SW 1271 (cell line): ENCODE measurements at regions not wholly inside any gene's neighbourhood (a gene's known extent, or its start where the extent isn't known, plus 50 kb on each side); places are given as distances from the start of the nearest gene placed in this dataset.
"Not testable (repeated sequence)": the region's sequence is repeated elsewhere in the genome, so short reads cannot be mapped to it uniquely, and the experiment has no call there.

ENCODE experiments used
- DNase-seq, 2 experiments: peaks; one replicate each; lab custom pipeline; 2025; lab: John Stamatoyannopoulos, UW

DNA sequence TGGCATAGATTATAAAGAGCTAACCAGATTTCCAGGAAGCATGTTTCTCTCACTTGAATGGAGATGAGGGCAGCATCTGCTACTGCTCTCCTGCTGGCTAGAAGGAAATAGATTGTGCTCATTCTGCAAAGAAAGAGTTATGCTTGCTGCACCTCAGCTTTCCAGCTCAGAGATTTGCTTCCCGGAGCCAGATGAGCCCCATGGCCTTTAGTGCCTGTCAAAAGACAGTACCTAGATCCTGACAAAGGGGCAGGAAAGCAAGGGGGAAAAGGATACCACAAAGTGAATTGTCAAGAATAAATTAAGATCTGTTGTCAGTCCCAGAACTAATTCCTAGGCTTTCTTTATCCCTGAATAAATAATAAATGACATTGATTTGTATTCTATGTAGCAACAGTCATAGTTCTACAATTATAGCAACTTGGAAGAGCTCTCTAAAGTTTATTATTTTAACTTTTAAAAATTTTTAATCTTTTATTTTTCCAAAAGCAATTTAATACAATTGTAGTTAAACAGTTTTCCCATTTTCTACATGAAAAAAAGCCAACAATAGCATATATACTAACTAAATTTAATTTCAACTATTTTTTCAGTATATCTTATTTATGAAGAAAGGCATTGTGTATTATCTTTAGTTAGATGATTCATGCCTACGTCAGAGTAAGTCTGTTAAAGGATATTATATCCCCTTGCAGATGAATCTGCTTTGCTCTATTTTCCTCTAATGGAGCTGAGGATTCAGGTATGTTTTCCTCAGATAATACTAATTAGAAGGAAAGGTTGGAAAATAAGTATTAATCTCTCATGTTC, 306.1 kb upstream of the DDI1 start:
- DNase-seq: no peak

DNA sequence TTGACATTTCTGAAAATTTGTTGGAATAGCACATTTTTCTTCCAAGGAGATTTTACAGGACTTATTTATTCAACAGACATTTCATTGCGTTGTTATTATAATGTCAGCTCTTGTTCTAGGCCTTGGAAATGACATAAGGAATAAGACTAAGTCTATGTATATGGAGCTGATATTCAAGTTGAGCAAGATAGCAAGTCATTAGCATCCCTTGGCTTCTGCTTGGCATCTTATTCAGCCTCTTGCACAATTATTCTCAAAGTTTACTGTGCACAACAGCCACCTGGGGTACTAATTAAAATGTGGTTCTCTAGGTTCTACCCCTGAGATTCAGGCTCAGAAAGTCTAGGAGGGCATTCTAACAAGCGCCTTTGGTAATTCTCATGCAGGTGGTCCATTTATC, 304.8 kb upstream of the DDI1 start:
- DNase-seq: no peak

DNA sequence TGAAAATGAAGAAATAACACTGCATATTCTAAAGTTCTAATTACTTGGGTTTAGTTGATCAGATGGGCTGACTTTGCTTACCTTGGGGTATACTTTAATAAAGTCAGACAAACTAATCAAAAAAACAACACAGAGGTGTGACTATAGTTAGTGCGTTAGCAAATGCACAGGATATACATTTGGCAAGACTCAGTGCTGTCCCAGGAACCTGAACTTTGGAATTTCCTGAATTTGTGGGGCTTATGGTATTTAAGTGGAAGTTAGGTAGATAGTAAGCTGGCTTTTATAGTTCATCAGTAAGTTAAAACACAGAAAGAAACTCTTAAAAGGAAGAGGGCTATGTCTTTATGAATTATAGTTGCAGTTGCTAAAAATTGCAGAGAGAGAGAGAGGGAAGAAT, 302.6 kb upstream of the DDI1 start:
- no peak for DNase-seq

DNA sequence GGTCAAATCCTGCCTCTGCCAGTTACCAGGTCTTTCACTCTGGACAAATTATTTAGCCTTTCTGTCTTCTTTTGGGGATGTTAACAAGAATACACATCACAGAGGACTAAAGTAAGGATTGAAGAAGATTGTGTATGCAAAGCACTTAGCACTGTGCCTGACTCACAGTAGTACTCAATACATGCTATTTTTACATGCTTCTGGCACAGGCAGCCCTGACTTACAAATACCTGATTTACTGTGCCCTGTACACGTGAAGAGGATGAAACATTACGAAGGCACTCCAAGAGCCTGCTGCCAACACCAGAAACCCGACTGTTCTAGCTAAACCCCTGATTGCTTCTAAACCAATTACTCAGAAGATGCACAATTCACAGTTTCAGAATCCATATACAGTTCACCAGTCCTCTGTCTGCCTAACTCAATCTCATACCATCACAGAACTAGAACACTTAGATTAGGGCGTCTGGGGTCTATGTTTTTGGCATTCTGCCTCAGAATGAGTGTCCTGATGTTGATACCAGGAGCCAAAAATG, 300.9 kb upstream of the DDI1 start:
- DNase-seq: no peak

DNA sequence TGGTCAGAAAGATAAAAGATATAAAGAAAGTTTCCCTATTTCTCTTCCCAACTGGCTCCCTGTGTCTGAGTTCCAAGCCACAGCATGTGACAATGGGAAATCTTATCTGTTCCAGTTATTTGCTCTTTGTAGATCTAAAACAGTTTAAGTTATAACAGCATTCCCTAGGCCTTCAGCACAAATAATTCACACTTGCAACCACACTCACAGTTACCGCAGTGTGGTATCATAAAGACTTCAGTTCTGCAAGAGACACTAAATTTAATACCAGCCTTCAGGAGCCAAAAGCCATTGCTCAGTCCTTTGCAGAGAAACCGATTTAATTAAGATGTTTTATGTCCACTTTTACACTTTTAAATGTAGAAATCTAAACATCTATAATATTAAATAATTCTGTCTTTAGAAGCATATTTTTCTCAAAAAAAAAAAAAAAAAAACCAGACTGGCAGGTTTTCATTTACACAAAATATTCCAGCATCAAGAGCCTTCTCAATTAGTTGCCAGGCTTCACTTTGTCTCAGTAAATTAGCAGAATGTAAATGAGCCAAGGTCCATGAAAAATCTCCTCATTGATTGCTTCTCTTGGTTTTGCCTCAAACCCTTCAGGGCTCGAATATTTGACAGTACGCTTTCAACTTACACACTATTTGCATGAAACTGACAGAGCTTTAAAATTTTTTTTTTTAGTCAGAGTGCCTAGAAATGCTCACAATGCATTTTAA, 300.0 kb upstream of the DDI1 start:
- no peak for DNase-seq

DNA sequence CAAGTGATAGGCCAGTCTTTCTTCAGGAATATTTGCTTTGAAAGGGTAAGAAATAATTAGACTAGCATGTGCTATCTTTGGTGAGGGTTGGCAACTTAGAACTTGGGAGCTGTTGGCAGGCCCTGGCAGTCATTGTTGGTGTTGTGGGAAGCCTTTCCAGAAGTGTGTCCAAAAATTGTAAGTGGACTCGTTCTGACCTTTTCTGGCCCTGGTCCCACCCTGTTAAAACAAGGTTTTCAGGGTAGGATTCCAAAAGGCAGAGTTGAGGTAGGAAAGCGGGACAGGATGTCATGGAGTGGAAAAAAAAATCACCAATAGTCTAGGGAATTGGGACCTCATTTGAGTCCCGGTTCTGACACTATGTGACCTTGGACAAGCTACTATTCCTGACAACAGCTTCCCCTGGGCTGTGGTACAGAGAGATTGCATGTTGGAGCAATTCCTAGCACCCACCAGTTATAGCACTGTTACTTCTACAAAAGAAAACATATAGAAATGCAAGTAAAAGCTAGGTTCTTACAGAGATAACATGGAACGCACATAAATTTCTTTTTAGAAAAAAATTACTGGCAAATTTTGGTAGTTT, 299.3 kb upstream of the DDI1 start:
- DNase-seq: no peak

DNA sequence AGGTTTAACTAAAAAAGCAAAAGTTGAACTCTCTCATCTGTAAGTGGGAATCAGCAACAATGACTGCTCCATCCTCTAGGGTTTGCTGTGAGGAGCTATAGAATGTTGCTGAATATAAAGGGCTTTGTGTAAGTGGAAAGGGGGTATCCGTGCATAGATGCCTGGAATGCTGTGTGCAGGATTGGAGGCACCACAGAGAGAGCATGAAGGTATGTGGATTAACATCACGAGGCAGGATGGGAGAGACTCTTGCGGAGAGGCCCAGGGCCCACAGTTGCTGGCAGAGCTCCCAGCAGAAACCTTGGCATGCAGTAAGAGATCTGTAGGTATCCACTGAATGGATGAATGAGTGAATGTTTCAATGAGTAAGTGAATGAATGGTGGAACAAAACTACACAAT, 298.7 kb upstream of the DDI1 start:
- no peak for DNase-seq

DNA sequence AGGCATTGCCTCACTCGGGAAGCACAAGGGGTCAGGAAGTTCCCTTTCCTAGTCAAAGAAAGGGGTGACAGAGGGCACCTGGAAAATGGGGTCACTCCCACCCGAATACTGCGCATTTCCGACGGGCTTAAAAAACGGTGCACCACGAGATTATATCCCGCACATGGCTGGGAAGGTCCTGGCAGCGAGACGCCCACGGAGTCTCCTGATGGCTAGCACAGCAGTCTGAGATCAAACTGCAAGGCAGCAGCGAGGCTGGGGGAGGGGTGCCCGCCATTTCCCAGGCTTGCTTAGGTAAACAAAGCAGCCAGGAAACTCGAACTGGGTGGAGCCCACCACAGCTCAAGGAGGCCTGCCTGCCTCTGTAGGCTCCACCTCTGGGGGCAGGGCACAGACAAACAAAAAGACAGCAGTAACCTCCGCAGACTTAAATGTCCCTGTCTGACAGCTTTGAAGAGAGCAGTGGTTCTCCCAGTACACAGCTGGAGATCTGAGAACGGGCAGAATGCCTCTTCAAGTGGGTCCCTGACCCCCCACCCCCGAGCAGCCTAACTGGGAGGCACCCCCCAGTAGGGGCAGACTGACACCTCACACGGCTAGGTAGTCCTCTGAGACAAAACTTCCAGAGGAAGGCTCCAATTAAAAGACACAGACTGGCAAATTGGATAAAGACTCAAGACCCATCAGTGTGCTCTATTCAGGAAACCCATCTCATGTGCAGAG, 297.2 kb upstream of the DDI1 start:
- not testable (repeated sequence) for DNase-seq

DNA sequence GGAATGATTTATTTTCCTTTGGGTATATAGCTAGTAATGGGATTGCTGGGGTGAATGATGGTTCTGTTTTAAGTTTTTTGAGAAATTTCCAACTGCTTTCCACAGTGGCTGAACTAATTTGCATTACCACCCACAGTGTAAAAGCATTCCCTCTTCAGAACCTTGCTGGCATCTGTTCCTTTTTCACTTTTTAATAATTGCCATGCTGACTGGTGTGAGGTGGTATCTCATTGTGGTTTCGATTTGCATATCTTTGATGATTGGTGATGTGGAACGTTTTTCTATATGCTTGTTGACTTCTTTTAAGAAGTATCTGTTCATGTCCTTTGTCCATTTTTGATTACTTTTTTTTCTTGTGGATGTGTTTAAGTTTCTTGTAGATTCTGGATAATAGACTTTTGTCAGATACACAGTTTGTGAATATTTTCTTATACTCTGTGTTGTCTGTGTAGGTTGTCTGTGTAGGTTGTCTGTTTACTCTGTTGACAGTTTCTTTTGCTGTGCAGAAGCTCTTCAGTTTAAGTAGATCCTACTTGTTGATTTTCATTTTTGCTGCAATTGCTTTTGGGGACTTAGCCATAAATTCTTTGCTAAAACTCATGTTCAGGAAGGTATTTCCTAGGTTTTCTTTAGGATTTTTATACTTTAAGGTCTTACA, 291.8 kb upstream of the DDI1 start:
- DNase-seq: no peak

DNA sequence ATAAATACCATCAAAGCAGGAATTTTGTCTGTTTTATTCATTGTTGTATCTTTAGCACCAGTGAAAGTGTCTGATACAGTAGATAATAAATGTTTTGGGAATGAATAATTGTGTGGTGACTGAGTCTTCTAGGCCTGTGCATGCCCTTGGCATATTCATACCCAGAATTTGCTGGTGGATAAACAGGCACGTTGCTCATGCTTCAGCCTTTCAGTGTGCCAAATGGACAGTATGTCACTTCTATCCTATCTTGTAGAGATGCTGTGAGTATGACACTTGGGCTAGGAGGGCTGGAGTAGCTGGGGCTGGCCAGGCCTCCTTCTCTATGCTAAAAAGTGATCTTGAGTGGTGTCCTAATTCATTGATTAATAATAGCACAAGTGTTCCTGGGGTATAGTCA, 287.3 kb upstream of the DDI1 start:
- no peak for DNase-seq

DNA sequence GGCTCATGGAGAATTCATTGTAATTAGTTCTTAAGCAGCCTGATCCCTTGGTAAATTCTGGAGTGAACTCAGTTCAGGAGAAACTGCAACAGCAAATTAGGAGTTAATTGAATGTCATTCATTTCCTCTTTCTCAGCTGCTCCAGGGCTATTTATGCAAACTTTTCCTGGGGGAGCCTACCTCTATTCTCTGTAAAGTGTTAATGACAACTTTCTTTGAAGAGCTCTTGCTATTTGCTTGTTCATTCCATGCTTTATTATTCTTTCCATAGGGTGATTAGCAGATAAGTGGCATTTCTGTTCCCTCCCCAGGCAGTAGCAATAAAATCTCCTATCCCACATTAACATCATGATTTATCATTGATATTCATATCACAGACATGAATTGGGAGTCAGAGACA, 267.6 kb upstream of the DDI1 start:
- no peak for DNase-seq

DNA sequence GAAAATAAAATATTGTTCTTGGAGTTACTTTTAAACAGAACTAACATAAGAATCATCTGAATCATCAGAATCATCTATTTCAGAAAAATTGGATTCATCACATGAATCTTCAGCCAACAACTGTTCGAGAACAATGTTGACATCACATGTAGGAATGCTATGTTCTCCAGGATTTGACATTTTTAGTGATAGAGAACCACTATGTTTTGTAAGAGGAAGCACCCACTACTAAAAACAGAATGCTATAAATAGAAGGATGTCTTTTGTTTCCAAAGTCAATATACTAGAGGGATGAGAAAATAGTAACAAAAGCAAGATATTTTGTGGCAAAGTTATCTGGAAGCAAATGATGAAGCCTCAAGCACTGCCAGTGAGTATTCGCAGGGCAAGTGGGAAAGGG, 263.4 kb upstream of the DDI1 start:
- no peak for DNase-seq

DNA sequence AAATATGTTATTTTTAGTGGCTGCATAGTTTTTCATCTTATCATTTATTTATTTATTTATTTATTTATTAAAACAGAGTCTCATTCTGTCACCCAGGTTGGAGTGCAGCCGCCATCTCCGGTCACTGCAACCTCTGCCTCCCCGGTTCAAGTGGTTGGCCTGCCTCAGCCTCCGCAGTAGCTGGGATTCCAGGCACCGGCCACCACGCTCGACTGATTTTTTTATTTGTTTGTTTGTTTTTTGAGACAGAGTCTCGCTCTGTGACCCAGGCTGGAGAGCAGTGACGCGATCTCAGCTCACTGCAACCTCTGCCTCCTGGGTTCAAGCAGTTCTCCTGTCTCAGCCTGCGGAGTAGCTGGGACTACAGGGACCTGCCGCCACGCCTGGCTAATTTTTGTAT, 262.9 kb upstream of the DDI1 start:
- no peak for DNase-seq

DNA sequence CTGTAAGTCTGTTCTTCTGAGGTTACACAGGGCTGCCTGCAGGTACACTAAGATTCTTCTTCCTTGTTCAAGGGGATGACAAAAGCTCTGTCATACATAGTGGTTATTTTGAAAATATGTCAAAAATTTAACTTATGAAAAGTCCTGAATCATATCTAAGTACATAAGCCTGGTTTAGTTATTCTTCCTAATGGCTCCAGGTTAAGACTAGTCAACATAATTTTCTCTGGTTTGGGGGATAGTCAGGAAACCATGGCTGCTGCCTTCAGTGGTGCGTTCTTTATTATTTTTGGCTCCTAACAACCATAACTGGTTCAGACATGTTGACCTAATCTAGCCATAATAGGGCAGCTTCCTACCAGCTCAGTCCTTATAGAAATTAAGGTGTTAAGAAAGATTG, 257.4 kb upstream of the DDI1 start:
- DNase-seq: no peak

DNA sequence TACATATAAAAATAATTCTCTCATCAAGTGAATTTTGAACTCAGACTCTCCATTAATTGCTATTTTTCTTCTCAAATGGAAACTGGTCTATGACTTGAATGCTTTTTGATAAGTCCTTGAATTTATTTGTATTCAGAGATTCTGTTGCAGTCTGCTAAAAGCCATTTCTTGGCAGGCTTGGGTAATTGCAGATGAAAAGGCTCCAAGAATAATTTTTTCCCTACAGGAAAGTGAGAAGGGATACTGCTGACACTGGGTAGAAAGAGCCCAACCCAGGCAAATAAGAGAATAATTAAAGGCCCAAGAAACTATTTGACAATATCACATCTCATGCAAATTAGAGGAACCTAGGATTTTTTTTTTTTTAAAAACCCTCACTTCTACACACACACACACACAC, 246.5 kb upstream of the DDI1 start:
- no peak for DNase-seq

DNA sequence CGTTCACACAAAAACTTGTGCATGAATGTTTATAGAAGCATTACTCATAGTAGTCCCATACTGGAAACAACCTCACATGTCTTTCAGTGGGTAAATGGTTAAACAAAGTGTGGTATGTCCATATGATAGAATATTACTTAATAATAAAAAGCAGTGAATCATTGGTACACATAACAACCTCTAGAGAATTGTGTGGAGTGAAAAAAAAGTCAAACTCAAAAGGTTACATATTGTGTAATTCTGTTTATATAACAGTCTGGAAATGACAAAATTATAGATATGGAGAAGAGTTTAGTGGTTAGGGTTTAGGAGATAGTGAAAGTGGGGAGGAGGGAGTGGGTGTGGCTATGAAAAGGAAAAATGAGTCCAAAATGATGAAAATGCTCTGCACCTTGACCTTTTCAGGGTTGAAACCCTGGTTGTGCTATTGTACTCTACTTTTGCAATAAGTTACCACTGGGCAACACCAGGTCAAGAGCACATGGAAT, 243.4 kb upstream of the DDI1 start:
- DNase-seq: no peak

DNA sequence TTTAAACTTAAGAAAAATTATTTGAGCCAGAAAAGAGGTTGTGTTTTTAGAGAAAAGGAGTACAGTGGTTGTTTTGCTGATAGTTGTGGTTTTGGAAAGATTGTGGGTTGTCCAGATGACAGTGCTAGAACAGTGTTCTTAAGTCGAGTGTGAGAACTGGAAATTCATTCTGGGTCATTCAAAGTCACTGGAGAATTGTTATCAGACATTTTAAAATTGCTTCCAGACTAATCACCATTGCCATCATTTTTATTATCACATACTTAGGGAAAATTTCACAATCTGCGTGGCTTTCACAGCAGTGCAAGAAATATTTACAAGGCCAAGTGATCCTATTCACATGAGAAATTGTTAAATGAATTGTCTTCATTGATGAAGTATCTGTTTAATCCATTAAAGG, 242.2 kb upstream of the DDI1 start:
- no peak for DNase-seq

DNA sequence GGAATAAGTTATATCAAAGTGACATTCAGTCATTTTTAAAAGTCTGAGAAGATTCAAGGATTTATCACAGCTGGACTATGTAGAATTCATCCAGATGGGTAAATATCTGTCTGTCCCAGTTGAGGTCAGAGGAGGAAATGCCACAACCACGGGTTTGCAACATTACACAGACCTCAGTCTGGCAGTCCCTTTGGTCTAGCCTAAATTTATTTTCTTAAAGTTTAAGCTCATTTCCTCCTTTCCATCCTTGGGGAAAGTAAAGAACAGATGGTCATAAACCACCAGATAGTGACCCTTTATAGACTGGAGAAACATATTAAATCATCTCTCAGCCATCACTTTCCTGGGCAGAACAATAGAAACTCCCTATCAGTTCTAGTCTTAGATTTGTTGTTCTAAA, 238.4 kb upstream of the DDI1 start:
- no peak for DNase-seq

DNA sequence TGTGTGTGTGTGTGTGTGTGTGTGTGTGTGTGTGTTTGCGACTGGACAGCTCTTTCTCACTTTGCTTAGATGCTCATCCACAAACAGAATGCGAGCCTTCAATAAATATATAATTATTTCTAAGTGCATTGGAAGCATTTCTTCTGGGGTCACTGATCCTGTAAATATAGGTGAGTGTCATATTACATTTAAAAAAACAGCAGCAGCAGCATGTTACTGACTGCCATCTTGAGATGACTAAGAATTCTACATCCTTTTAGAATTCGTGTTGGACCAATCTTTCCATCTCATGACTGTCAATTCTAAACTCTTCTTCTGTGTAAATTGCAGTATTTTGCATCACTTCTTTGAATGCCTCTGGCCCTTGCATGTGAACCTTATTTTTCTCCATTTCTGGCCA, 238.0 kb upstream of the DDI1 start:
- DNase-seq: no peak

DNA sequence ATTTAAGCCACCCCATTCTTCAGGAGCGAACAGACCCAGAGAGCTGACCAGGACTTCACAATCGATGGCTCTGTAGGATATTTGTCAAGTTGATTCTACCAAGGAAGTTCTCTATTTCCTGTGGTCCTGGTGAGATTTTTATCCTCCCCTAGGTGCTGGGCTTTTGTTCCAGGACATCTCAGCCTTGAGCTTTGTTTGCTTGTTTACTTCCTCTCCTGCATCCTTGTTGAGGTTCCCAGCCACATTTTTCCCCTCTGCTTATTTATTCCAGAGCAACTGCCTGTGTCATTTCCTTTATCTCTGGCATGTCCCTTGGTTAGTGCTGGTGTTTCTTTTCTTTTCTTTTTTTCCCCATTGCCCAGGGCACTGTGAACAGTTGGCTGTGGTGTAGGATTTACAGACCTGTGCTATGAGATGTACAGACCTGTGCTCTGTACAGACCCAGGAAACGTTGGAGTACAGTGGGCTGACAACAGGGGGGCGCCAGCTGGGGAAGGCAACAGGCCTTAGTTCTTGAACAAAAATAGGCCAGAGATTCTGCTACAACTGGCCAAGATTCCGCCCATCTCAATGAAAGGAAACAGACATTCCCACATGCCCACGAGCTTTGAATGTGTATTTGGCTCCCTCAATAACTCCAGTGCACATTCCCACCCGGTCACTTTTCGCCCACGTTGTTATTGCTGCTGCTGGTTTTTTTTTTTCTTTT, 235.9 kb upstream of the DDI1 start:
- no peak for DNase-seq

DNA sequence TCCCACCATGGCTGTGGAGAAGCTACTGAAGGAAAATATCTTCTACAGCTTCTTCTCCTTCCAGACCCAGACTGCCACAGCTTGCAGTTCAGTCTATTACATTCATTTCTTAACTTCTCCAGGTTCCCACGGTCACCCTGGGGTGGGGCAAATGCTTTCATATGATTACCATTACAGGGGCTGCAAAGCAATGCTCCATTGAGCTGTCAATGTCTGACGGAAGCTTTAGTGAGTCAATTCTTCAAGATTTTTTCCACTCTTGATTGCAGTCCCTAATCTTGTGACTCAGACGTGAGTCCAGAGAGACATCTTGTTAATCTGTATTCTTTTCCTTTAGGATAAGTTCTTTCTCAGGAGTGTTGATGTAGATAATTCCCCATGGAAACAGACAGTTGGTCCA, 233.4 kb upstream of the DDI1 start:
- DNase-seq: no peak
